AG10803 (cell line): ENCODE measurements at regions not wholly inside any gene's neighbourhood (a gene's known extent, or its start where the extent isn't known, plus 50 kb on each side); places are given as distances from the start of the nearest gene placed in this dataset.
"Not testable (repeated sequence)": the region's sequence is repeated elsewhere in the genome, so short reads cannot be mapped to it uniquely, and the experiment has no call there.

Source experiments
- DNase-seq: peaks from one replicate; pipeline ENCODE4 v3.0.0; 2010; ENCODE audit warnings: low read depth
- H3K4me3 ChIP-seq: 2 replicates; pipeline ENCODE4 v1.5.1; 2011; ENCODE audit warnings: mild to moderate bottlenecking, low read length, control low read depth
- CTCF ChIP-seq: conservative IDR thresholded peaks from 2 replicates; pipeline ENCODE4 v1.5.1; 2011; ENCODE audit warnings: mild to moderate bottlenecking, low read length, control low read depth, inconsistent platforms

- H3K4me3 ChIP-seq = no peak overlapping the region
- no peak for DNase-seq
- TF ChIP-seq CTCF = no peak
Measured at GRCh38 chr2:221994926-221995325, 303.9 kb downstream of the PAX3 start.

- not testable (repeated sequence) for DNase-seq, H3K4me3 ChIP-seq
Measured at GRCh38 chr2:221984376-221984775, 314.4 kb downstream of the PAX3 start.

- no peak for TF ChIP-seq CTCF
- H3K4me3 ChIP-seq = no peak overlapping the region
- DNase-seq = no peak
Measured at GRCh38 chr2:221981912-221982470, 316.8 kb downstream of the PAX3 start.

GRCh38 chr2:221975151-221975550, 323.6 kb downstream of the PAX3 start:
- no peak overlapping the region for H3K4me3 ChIP-seq
- no peak for DNase-seq
- no peak for TF ChIP-seq CTCF

- H3K4me3 ChIP-seq = no peak overlapping the region
- no peak for TF ChIP-seq CTCF
- DNase-seq = no peak
Measured at GRCh38 chr2:221973902-221974301, 324.9 kb downstream of the PAX3 start.

GRCh38 chr2:221973502-221973901, 325.3 kb downstream of the PAX3 start:
- no peak for TF ChIP-seq CTCF
- no peak overlapping the region for H3K4me3 ChIP-seq
- no peak for DNase-seq

- TF ChIP-seq CTCF = no peak
- DNase-seq = no peak
Measured at GRCh38 chr2:221972813-221973478, 325.9 kb downstream of the PAX3 start.

GRCh38 chr2:221970389-221970788, 328.4 kb downstream of the PAX3 start:
- TF ChIP-seq CTCF = no peak
- no peak overlapping the region for H3K4me3 ChIP-seq
- no peak for DNase-seq

More at GRCh38 chr2:221972813-221973478, 325.9 kb downstream of the PAX3 start:
- no peak overlapping the region for H3K4me3 ChIP-seq
